B cell (primary cell): ENCODE measurements at regions not wholly inside any gene's neighbourhood (a gene's known extent, or its start where the extent isn't known, plus 50 kb on each side); places are given as distances from the start of the nearest gene placed in this dataset.

Source experiments
- ATAC-seq: fragments of 200-7000 bp; cut with Tn5 transposase; one replicate; pipeline ENCODE4 v1.10.0; 2021; ENCODE audit warnings: low read depth, mild to moderate bottlenecking, moderate number of reproducible peaks, moderate library complexity
- CTCF ChIA-PET: fragments of 350-600 bp; sonication (Branson Sonifier 250); formaldehyde crosslinking; loops from one replicate; lab custom pipeline; 2021; ENCODE audit warnings: antibody characterized with exemption, inconsistent platforms; lab: Charles Lee
- POLR2A ChIA-PET: fragments of 350-600 bp; sonication (Branson Sonifier 250); formaldehyde crosslinking; loops from one replicate; lab custom pipeline; 2021; ENCODE audit warnings: antibody characterized with exemption; lab: Charles Lee
- DNase-seq: peaks from one replicate; pipeline ENCODE4 v3.0.0; 2013
- H2AFZ ChIP-seq: 2 replicates; pipeline ENCODE4 v1.6.1; 2012; ENCODE audit warnings: mild to moderate bottlenecking, low read depth, low read length; ENCODE audit not compliant: insufficient read depth, poor library complexity, severe bottlenecking
- H3K27ac ChIP-seq, 2 donors: 1 replicate in 1 of 2; 2 replicates in 1 of 2; pipeline ENCODE4 v1.5.1; 2012 to 2013; ENCODE audit warnings: low read length in 2 of 2, mild to moderate bottlenecking in 2 of 2, moderate library complexity in 1 of 2
- H3K27me3 ChIP-seq, 4 experiments: fragments of 200-600 bp in 1 of 4; sonication (generic) in 1 of 4; replicated peaks in 1 of 4; 1 replicate in 2 of 4; 2 replicates in 2 of 4; pipeline versions ENCODE4 v1.6.1 to v1.7.0; 2013 to 2016; ENCODE audit warnings: low read length in 3 of 4, mild to moderate bottlenecking in 2 of 4, mixed read lengths in 1 of 4, moderate library complexity in 1 of 4; ENCODE audit not compliant: insufficient read depth in 4 of 4, control insufficient read depth in 3 of 4; ENCODE audit errors: control extremely low read depth in 1 of 4
- H3K36me3 ChIP-seq, 2 experiments: replicated peaks in 1 of 2; 1 replicate in 1 of 2; 2 replicates in 1 of 2; pipeline versions ENCODE4 v1.6.1 to v1.7.1; 2013; ENCODE audit warnings: low read length in 1 of 2; ENCODE audit not compliant: insufficient read depth in 2 of 2, control insufficient read depth in 1 of 2; ENCODE audit errors: control extremely low read depth in 1 of 2, extremely low read depth in 1 of 2
- H3K4me1 ChIP-seq, 2 donors: fragments of 200-600 bp in 1 of 2; sonication (generic) in 1 of 2; 1 replicate in 1 of 2; 2 replicates in 1 of 2; pipeline versions ENCODE4 v1.5.1 to v1.6.1; 2013 to 2017; ENCODE audit warnings: low read length in 2 of 2; ENCODE audit not compliant: control insufficient read depth in 2 of 2, insufficient read depth in 2 of 2
- H3K4me2 ChIP-seq: replicated peaks from 2 replicates; pipeline ENCODE3; 2012; ENCODE audit warnings: mild to moderate bottlenecking, low read depth, low read length; ENCODE audit not compliant: poor library complexity, severe bottlenecking
- H3K4me3 ChIP-seq, 5 experiments: fragments of 200-600 bp in 1 of 5; sonication (generic) in 1 of 5; 1 replicate in 3 of 5; 2 replicates in 2 of 5; pipeline versions ENCODE4 v1.5.1 to v1.7.0; 2011 to 2016; ENCODE audit warnings: low read length in 4 of 5, mild to moderate bottlenecking in 4 of 5, low read depth in 2 of 5, control low read depth in 1 of 5, moderate library complexity in 1 of 5; ENCODE audit not compliant: insufficient read depth in 1 of 5; ENCODE audit errors: control extremely low read depth in 1 of 5, extremely low read depth in 1 of 5
- H3K79me2 ChIP-seq: fragments of 200-600 bp; sonication (generic); one replicate; pipeline ENCODE4 v1.6.0; 2016; ENCODE audit warnings: low read length; ENCODE audit not compliant: control insufficient read depth, insufficient read depth
- H3K9ac ChIP-seq: fragments of 200-600 bp; sonication (generic); 2 replicates; pipeline ENCODE4 v1.6.1; 2017; ENCODE audit warnings: mild to moderate bottlenecking, low read length, moderate library complexity
- H3K9me3 ChIP-seq, 3 donors: one replicate each; pipeline versions ENCODE4 v1.6.1 to v1.7.1; 2013; ENCODE audit warnings: low read length in 2 of 3; ENCODE audit not compliant: control insufficient read depth in 2 of 3, insufficient read depth in 1 of 3; ENCODE audit errors: control extremely low read depth in 1 of 3
- H4K20me1 ChIP-seq: 2 replicates; pipeline ENCODE4 v1.6.0; 2012; ENCODE audit warnings: mild to moderate bottlenecking, low read length; ENCODE audit not compliant: insufficient read depth, control insufficient read depth, poor library complexity, severe bottlenecking
- H3K27ac Mint-ChIP-seq: one replicate; pipeline ENCODE4 v1.8.0; 2021; ENCODE audit warnings: mixed read lengths
- H3K27me3 Mint-ChIP-seq: one replicate; pipeline ENCODE4 v1.8.0; 2021; ENCODE audit warnings: mixed read lengths
- H3K4me1 Mint-ChIP-seq: one replicate; pipeline ENCODE4 v1.8.0; 2021; ENCODE audit warnings: mixed read lengths
- H3K4me3 Mint-ChIP-seq: one replicate; pipeline ENCODE4 v1.8.0; 2021; ENCODE audit warnings: mixed read lengths
- H3K9me3 Mint-ChIP-seq: one replicate; pipeline ENCODE4 v1.8.0; 2022; ENCODE audit warnings: mixed read lengths; ENCODE audit not compliant: insufficient read depth
- CTCF ChIP-seq: fragments of 200-600 bp; IDR thresholded peaks from one replicate; pipeline ENCODE4 v1.8.0; 2022; ENCODE audit warnings: antibody characterized with exemption, mild to moderate bottlenecking
- EZH2 ChIP-seq: IDR thresholded peaks from 2 replicates; pipeline ENCODE4 v1.6.1; 2012; ENCODE audit warnings: borderline replicate concordance, low read depth, mild to moderate bottlenecking, moderate library complexity, low read length; ENCODE audit not compliant: insufficient read depth, poor library complexity, severe bottlenecking
- WGBS: methylation state at CpG from one replicate; pipeline ENCODE4 v1.1.5; 2013; ENCODE audit warnings: missing lambda C conversion rate; ENCODE audit not compliant: insufficient coverage; 5-methylcytosine and 5-hydroxymethylcytosine counted together
- intact Hi-C: fragments of 100-400 bp; cut with micrococcal nuclease; formaldehyde crosslinking; loops from one replicate; pipeline ENCODE4 v1.10.0; 2022

GRCh38 chr10:6354168-6354772 lies 151.5 kb downstream of the PFKFB3 start:
- Mint-ChIP-seq H3K4me3 (no peak overlapping the region), H3K27me3 (no peaks in the 10 kb centered on the region), H3K9me3 (peaks cover 17% of the 10 kb centered on the region), H3K27ac (no peak overlapping the region), H3K4me1 (peaks cover 24% of the 10 kb centered on the region)
- Histone ChIP-seq H3K79me2 (no peaks in the 10 kb centered on the region), H3K9ac (no peak overlapping the region), H3K27me3 (peaks cover 0 to 5% (median 0%) of the 10 kb centered on the region in 4 experiments), H3K36me3 (no peaks in the 10 kb centered on the region), H4K20me1 (no peaks in the 10 kb centered on the region), H3K4me3 (no peak overlapping the region), H3K27ac (no peak overlapping the region), H3K4me2 (no peak overlapping the region), H2AFZ (no peak overlapping the region), H3K4me1 (peaks cover 17% of the 10 kb centered on the region in 2 donors), H3K9me3 (peaks cover 0 to 18% (median 5%) of the 10 kb centered on the region in 3 donors)
- intact Hi-C loops: no loop called here
- POLR2A ChIA-PET: no interaction called here
- 100% methylated on average over 4 of the region's 5 CpGs for WGBS
- TF ChIP-seq EZH2: no peak
- no peak for TF ChIP-seq CTCF
- ATAC-seq (no peak), DNase-seq (no peak)
- CTCF ChIA-PET: interaction anchor here (0.7 to 9.7 kb wide), 4 partner anchors 11 to 153 kb away, joined by 4 to 158 read pairs (median 4); no protein-coding TSS in a partner anchor

GRCh38 chr10:6356280-6356793 lies 153.6 kb downstream of the PFKFB3 start:
- no peak overlapping the region for H2AFZ ChIP-seq
- H3K79me2 ChIP-seq: no peaks in the 10 kb centered on the region
- H3K4me1 Mint-ChIP-seq: peaks cover 5% of the 10 kb centered on the region
- H3K4me2 ChIP-seq: no peak overlapping the region
- H3K9ac ChIP-seq: no peak overlapping the region
- no peaks in the 10 kb centered on the region for H3K27me3 Mint-ChIP-seq
- H3K9me3 ChIP-seq: peaks cover 0 to 27% (median 7%) of the 10 kb centered on the region in 3 donors
- H3K27me3 ChIP-seq: no peaks in the 10 kb centered on the region
- ATAC-seq (no peak), DNase-seq (no peak)
- peaks cover 20% of the 10 kb centered on the region for H3K9me3 Mint-ChIP-seq
- no peak for TF ChIP-seq CTCF
- no peak for TF ChIP-seq EZH2
- H4K20me1 ChIP-seq: no peaks in the 10 kb centered on the region
- H3K27ac ChIP-seq: no peak overlapping the region
- H3K4me3 Mint-ChIP-seq: no peak overlapping the region
- no peak overlapping the region for H3K4me3 ChIP-seq
- no peaks in the 10 kb centered on the region for H3K4me1 ChIP-seq
- no CpG with 5 or more reads among the region's 1 CpG for WGBS
- intact Hi-C loops: no loop called here
- no peak overlapping the region for H3K27ac Mint-ChIP-seq
- no peaks in the 10 kb centered on the region for H3K36me3 ChIP-seq
- ChIA-PET POLR2A (no interaction called here), CTCF (no interaction called here)
